ENCODE measurements at regions not wholly inside any gene's neighbourhood (a gene's known extent, or its start where the extent isn't known, plus 50 kb on each side); places are given as distances from the start of the nearest gene placed in this dataset.

- no peak for TF ChIP-seq POLR2A (IDR thresholded peaks at IDR 0.05; ENCODE audit: low read depth, low read length)
- no peak for TF ChIP-seq POLR2AphosphoS5 (IDR thresholded peaks at IDR 0.05; ENCODE audit: low read depth, low read length)
- no peak for TF ChIP-seq PAX5 (IDR thresholded peaks at IDR 0.05; ENCODE audit: insufficient read depth, low read length, severe bottlenecking)
- no peak for TF ChIP-seq TAF1 (IDR thresholded peaks at IDR 0.05; ENCODE audit: low read depth, low read length)
- no peak for TF ChIP-seq SPI1 (IDR thresholded peaks at IDR 0.05; ENCODE audit: low read depth, low read length)
- TF ChIP-seq POU2F2 (IDR thresholded peaks at IDR 0.05; ENCODE audit: low read depth, low read length), result no peak
- FAIRE-seq, result no peak
- DNase-seq (ENCODE audit: insufficient read length, low spot score), result no peak
Observed at GRCh38 chr3:3745693-3746092, 53.5 kb upstream of the LRRN1 start.

- FAIRE-seq, result no peak
- TF ChIP-seq POLR2A (IDR thresholded peaks at IDR 0.05; ENCODE audit: low read depth, low read length), result no peak
- TF ChIP-seq SPI1 (IDR thresholded peaks at IDR 0.05; ENCODE audit: low read depth, low read length), result no peak
- TF ChIP-seq PAX5 (IDR thresholded peaks at IDR 0.05; ENCODE audit: insufficient read depth, low read length, severe bottlenecking), result no peak
- no peak for TF ChIP-seq TAF1 (IDR thresholded peaks at IDR 0.05; ENCODE audit: low read depth, low read length)
- no peak for TF ChIP-seq POLR2AphosphoS5 (IDR thresholded peaks at IDR 0.05; ENCODE audit: low read depth, low read length)
- TF ChIP-seq POU2F2 (IDR thresholded peaks at IDR 0.05; ENCODE audit: low read depth, low read length), result no peak
- no peak for DNase-seq (ENCODE audit: insufficient read length, low spot score)
Observed at GRCh38 chr3:3744826-3745225, 54.4 kb upstream of the LRRN1 start.

GRCh38 chr3:3743754-3744153, 55.5 kb upstream of the LRRN1 start:
- FAIRE-seq (no peak), DNase-seq (ENCODE audit: insufficient read length, low spot score) (no peak)
- TF ChIP-seq POLR2A (IDR thresholded peaks at IDR 0.05; ENCODE audit: low read depth, low read length), result no peak
- TF ChIP-seq TAF1 (IDR thresholded peaks at IDR 0.05; ENCODE audit: low read depth, low read length), result no peak
- no peak for TF ChIP-seq POLR2AphosphoS5 (IDR thresholded peaks at IDR 0.05; ENCODE audit: low read depth, low read length)
- TF ChIP-seq PAX5 (IDR thresholded peaks at IDR 0.05; ENCODE audit: insufficient read depth, low read length, severe bottlenecking), result no peak

GRCh38 chr3:3740061-3740460, 59.2 kb upstream of the LRRN1 start:
- DNase-seq (ENCODE audit: insufficient read length, low spot score) (no peak), FAIRE-seq (no peak)
- TF ChIP-seq TAF1 (IDR thresholded peaks at IDR 0.05; ENCODE audit: low read depth, low read length) (no peak), PAX5 (IDR thresholded peaks at IDR 0.05; ENCODE audit: insufficient read depth, low read length, severe bottlenecking) (no peak), POLR2AphosphoS5 (IDR thresholded peaks at IDR 0.05; ENCODE audit: low read depth, low read length) (no peak), SPI1 (IDR thresholded peaks at IDR 0.05; ENCODE audit: low read depth, low read length) (no peak), POLR2A (IDR thresholded peaks at IDR 0.05; ENCODE audit: low read depth, low read length) (no peak), POU2F2 (IDR thresholded peaks at IDR 0.05; ENCODE audit: low read depth, low read length) (no peak)

- FAIRE-seq (no peak), DNase-seq (ENCODE audit: insufficient read length, low spot score) (no peak)
- no peak for TF ChIP-seq POLR2A (IDR thresholded peaks at IDR 0.05; ENCODE audit: low read depth, low read length)
- TF ChIP-seq PAX5 (IDR thresholded peaks at IDR 0.05; ENCODE audit: insufficient read depth, low read length, severe bottlenecking), result no peak
- no peak for TF ChIP-seq SPI1 (IDR thresholded peaks at IDR 0.05; ENCODE audit: low read depth, low read length)
- TF ChIP-seq POLR2AphosphoS5 (IDR thresholded peaks at IDR 0.05; ENCODE audit: low read depth, low read length), result no peak
- TF ChIP-seq POU2F2 (IDR thresholded peaks at IDR 0.05; ENCODE audit: low read depth, low read length), result no peak
- no peak for TF ChIP-seq TAF1 (IDR thresholded peaks at IDR 0.05; ENCODE audit: low read depth, low read length)
Observed at GRCh38 chr3:3739330-3740060, 59.7 kb upstream of the LRRN1 start.

GRCh38 chr3:3737531-3737930, 61.7 kb upstream of the LRRN1 start:
- FAIRE-seq (no peak), DNase-seq (ENCODE audit: insufficient read length, low spot score) (no peak)
- no peak for TF ChIP-seq PAX5 (IDR thresholded peaks at IDR 0.05; ENCODE audit: insufficient read depth, low read length, severe bottlenecking)
- TF ChIP-seq POLR2A (IDR thresholded peaks at IDR 0.05; ENCODE audit: low read depth, low read length), result no peak
- TF ChIP-seq POU2F2 (IDR thresholded peaks at IDR 0.05; ENCODE audit: low read depth, low read length), result no peak
- no peak for TF ChIP-seq TAF1 (IDR thresholded peaks at IDR 0.05; ENCODE audit: low read depth, low read length)
- no peak for TF ChIP-seq POLR2AphosphoS5 (IDR thresholded peaks at IDR 0.05; ENCODE audit: low read depth, low read length)
- no peak for TF ChIP-seq SPI1 (IDR thresholded peaks at IDR 0.05; ENCODE audit: low read depth, low read length)

- no peak for TF ChIP-seq PAX5 (IDR thresholded peaks at IDR 0.05; ENCODE audit: insufficient read depth, low read length, severe bottlenecking)
- TF ChIP-seq SPI1 (IDR thresholded peaks at IDR 0.05; ENCODE audit: low read depth, low read length), result no peak
- no peak for TF ChIP-seq POU2F2 (IDR thresholded peaks at IDR 0.05; ENCODE audit: low read depth, low read length)
- TF ChIP-seq POLR2A (IDR thresholded peaks at IDR 0.05; ENCODE audit: low read depth, low read length), result no peak
- no peak for TF ChIP-seq TAF1 (IDR thresholded peaks at IDR 0.05; ENCODE audit: low read depth, low read length)
- TF ChIP-seq POLR2AphosphoS5 (IDR thresholded peaks at IDR 0.05; ENCODE audit: low read depth, low read length), result no peak
- FAIRE-seq, result no peak
- DNase-seq (ENCODE audit: insufficient read length, low spot score), result no peak
Observed at GRCh38 chr3:3735919-3736318, 63.3 kb upstream of the LRRN1 start.

- FAIRE-seq (no peak), DNase-seq (ENCODE audit: insufficient read length, low spot score) (no peak)
- TF ChIP-seq POLR2AphosphoS5 (IDR thresholded peaks at IDR 0.05; ENCODE audit: low read depth, low read length) (no peak), PAX5 (IDR thresholded peaks at IDR 0.05; ENCODE audit: insufficient read depth, low read length, severe bottlenecking) (no peak), TAF1 (IDR thresholded peaks at IDR 0.05; ENCODE audit: low read depth, low read length) (no peak), POLR2A (IDR thresholded peaks at IDR 0.05; ENCODE audit: low read depth, low read length) (no peak), POU2F2 (IDR thresholded peaks at IDR 0.05; ENCODE audit: low read depth, low read length) (no peak), SPI1 (IDR thresholded peaks at IDR 0.05; ENCODE audit: low read depth, low read length) (no peak)
Observed at GRCh38 chr3:3734881-3735280, 64.3 kb upstream of the LRRN1 start.

GRCh38 chr3:3729261-3729660, 70.0 kb upstream of the LRRN1 start:
- TF ChIP-seq POU2F2 (IDR thresholded peaks at IDR 0.05; ENCODE audit: low read depth, low read length) (no peak), TAF1 (IDR thresholded peaks at IDR 0.05; ENCODE audit: low read depth, low read length) (no peak), POLR2A (IDR thresholded peaks at IDR 0.05; ENCODE audit: low read depth, low read length) (no peak), SPI1 (IDR thresholded peaks at IDR 0.05; ENCODE audit: low read depth, low read length) (no peak)
- no peak for DNase-seq (ENCODE audit: insufficient read length, low spot score)
- FAIRE-seq, result no peak

GRCh38 chr3:3726549-3726948, 72.7 kb upstream of the LRRN1 start:
- FAIRE-seq (no peak), DNase-seq (ENCODE audit: insufficient read length, low spot score) (no peak)
- no peak for TF ChIP-seq PAX5 (IDR thresholded peaks at IDR 0.05; ENCODE audit: insufficient read depth, low read length, severe bottlenecking)
- TF ChIP-seq TAF1 (IDR thresholded peaks at IDR 0.05; ENCODE audit: low read depth, low read length), result no peak
- no peak for TF ChIP-seq SPI1 (IDR thresholded peaks at IDR 0.05; ENCODE audit: low read depth, low read length)
- no peak for TF ChIP-seq POLR2AphosphoS5 (IDR thresholded peaks at IDR 0.05; ENCODE audit: low read depth, low read length)
- no peak for TF ChIP-seq POLR2A (IDR thresholded peaks at IDR 0.05; ENCODE audit: low read depth, low read length)
- no peak for TF ChIP-seq POU2F2 (IDR thresholded peaks at IDR 0.05; ENCODE audit: low read depth, low read length)
